ENCODE measurements at regions not wholly inside any gene's neighbourhood (a gene's known extent, or its start where the extent isn't known, plus 50 kb on each side); places are given as distances from the start of the nearest gene placed in this dataset.

GRCh38 chr6:3987053-3987452 lies 91.9 kb downstream of the FAM217A start:
- POLR2A ChIA-PET = no interaction called here
- CTCF ChIA-PET = no interaction called here
- Histone ChIP-seq H3K27me3 (replicated peaks; ENCODE audit: control insufficient read depth, insufficient read depth, low read length) (no peaks in the 10 kb centered on the region), H3K4me1 (peaks cover 14% of the 10 kb centered on the region), H3K4me3 (ENCODE audit: low read depth, low read length) (no peak overlapping the region), H3K36me3 (ENCODE audit: control insufficient read depth, insufficient read depth, low read length) (no peaks in the 10 kb centered on the region), H3K9me3 (no peaks in the 10 kb centered on the region)
- H3K27ac Mint-ChIP-seq (ENCODE audit: unreplicated experiment) = no peak overlapping the region
- H3K4me3 Mint-ChIP-seq (ENCODE audit: unreplicated experiment) = no peak overlapping the region
- DNase-seq = no peak
- H3K27me3 Mint-ChIP-seq (ENCODE audit: insufficient read depth, unreplicated experiment) = no peaks in the 10 kb centered on the region
- H3K36me3 Mint-ChIP-seq (ENCODE audit: insufficient read depth, unreplicated experiment) = no peaks in the 10 kb centered on the region
- TF ChIP-seq CTCF (IDR thresholded peaks at IDR 0.05; ENCODE audit: insufficient read depth in 1 of 2, low read depth in 1 of 2, low read length in 1 of 2, severe bottlenecking in 1 of 2, unreplicated experiment in 1 of 2) = no peak
- no peaks in the 10 kb centered on the region for H3K9me3 Mint-ChIP-seq (ENCODE audit: unreplicated experiment)
- intact Hi-C loops (cut with micrococcal nuclease; ENCODE audit: unreplicated experiment) = no loop called here
- H3K4me1 Mint-ChIP-seq (ENCODE audit: low read depth, unreplicated experiment) = peaks cover 11% of the 10 kb centered on the region
- BruUV-seq (replicated peaks) = no TSS peak

GRCh38 chr6:3987576-3987975 lies 91.4 kb downstream of the FAM217A start:
- Mint-ChIP-seq H3K27ac (ENCODE audit: unreplicated experiment) (no peak overlapping the region), H3K9me3 (ENCODE audit: unreplicated experiment) (no peaks in the 10 kb centered on the region), H3K4me3 (ENCODE audit: unreplicated experiment) (no peak overlapping the region), H3K4me1 (ENCODE audit: low read depth, unreplicated experiment) (peaks cover 11% of the 10 kb centered on the region), H3K27me3 (ENCODE audit: insufficient read depth, unreplicated experiment) (no peaks in the 10 kb centered on the region), H3K36me3 (ENCODE audit: insufficient read depth, unreplicated experiment) (no peaks in the 10 kb centered on the region)
- no TSS peak for BruUV-seq (replicated peaks)
- Histone ChIP-seq H3K27me3 (replicated peaks; ENCODE audit: control insufficient read depth, insufficient read depth, low read length) (no peaks in the 10 kb centered on the region), H3K36me3 (ENCODE audit: control insufficient read depth, insufficient read depth, low read length) (no peaks in the 10 kb centered on the region), H3K4me3 (ENCODE audit: low read depth, low read length) (no peak overlapping the region), H3K4me1 (peaks cover 14% of the 10 kb centered on the region), H3K9me3 (no peaks in the 10 kb centered on the region)
- no peak for DNase-seq
- no peak for TF ChIP-seq CTCF (IDR thresholded peaks at IDR 0.05; ENCODE audit: insufficient read depth in 1 of 2, low read depth in 1 of 2, low read length in 1 of 2, severe bottlenecking in 1 of 2, unreplicated experiment in 1 of 2)
- intact Hi-C loops (cut with micrococcal nuclease; ENCODE audit: unreplicated experiment) = no loop called here
- POLR2A ChIA-PET = no interaction called here
- CTCF ChIA-PET = no interaction called here

- intact Hi-C loops (cut with micrococcal nuclease; ENCODE audit: unreplicated experiment) = loop anchor here (1.0 to 5.0 kb wide), 5 partner anchors 13 to 724 kb away; no protein-coding TSS in a partner anchor
- TF ChIP-seq CTCF (IDR thresholded peaks at IDR 0.05; ENCODE audit: insufficient read depth in 1 of 2, low read depth in 1 of 2, low read length in 1 of 2, severe bottlenecking in 1 of 2, unreplicated experiment in 1 of 2) = peak; percentile 89 to 94
- no peaks in the 10 kb centered on the region for H3K9me3 ChIP-seq
- no peak overlapping the region for H3K27ac Mint-ChIP-seq (ENCODE audit: unreplicated experiment)
- H3K9me3 Mint-ChIP-seq (ENCODE audit: unreplicated experiment) = no peaks in the 10 kb centered on the region
- H3K27me3 ChIP-seq (replicated peaks; ENCODE audit: control insufficient read depth, insufficient read depth, low read length) = no peaks in the 10 kb centered on the region
- no TSS peak for BruUV-seq (replicated peaks)
- H3K36me3 Mint-ChIP-seq (ENCODE audit: insufficient read depth, unreplicated experiment) = no peaks in the 10 kb centered on the region
- ChIA-PET CTCF (interaction anchor here (0.6 to 1.2 kb wide), 4 partner anchors 13 to 506 kb away, joined by 3 to 11 read pairs (median 4); a partner anchor contains a TSS), POLR2A (interaction anchor here (0.6 to 0.7 kb wide), 2 partner anchors 30 to 250 kb away, joined by 3 read pairs; no protein-coding TSS in a partner anchor)
- H3K36me3 ChIP-seq (ENCODE audit: control insufficient read depth, insufficient read depth, low read length) = no peaks in the 10 kb centered on the region
- DNase-seq = peak; percentile 74 to 85
- H3K4me3 ChIP-seq (ENCODE audit: low read depth, low read length) = no peak overlapping the region
- H3K4me1 Mint-ChIP-seq (ENCODE audit: low read depth, unreplicated experiment) = peaks cover 11% of the 10 kb centered on the region
- H3K4me1 ChIP-seq = peaks cover 14% of the 10 kb centered on the region
- H3K4me3 Mint-ChIP-seq (ENCODE audit: unreplicated experiment) = peak overlapping the region; percentile 52
- no peaks in the 10 kb centered on the region for H3K27me3 Mint-ChIP-seq (ENCODE audit: insufficient read depth, unreplicated experiment)
Observed at GRCh38 chr6:3990692-3991491, 88.0 kb downstream of the FAM217A start.

All from Caco-2 (cell line).